ENCODE measurements at regions not wholly inside any gene's neighbourhood (a gene's known extent, or its start where the extent isn't known, plus 50 kb on each side); places are given as distances from the start of the nearest gene placed in this dataset.

DNA sequence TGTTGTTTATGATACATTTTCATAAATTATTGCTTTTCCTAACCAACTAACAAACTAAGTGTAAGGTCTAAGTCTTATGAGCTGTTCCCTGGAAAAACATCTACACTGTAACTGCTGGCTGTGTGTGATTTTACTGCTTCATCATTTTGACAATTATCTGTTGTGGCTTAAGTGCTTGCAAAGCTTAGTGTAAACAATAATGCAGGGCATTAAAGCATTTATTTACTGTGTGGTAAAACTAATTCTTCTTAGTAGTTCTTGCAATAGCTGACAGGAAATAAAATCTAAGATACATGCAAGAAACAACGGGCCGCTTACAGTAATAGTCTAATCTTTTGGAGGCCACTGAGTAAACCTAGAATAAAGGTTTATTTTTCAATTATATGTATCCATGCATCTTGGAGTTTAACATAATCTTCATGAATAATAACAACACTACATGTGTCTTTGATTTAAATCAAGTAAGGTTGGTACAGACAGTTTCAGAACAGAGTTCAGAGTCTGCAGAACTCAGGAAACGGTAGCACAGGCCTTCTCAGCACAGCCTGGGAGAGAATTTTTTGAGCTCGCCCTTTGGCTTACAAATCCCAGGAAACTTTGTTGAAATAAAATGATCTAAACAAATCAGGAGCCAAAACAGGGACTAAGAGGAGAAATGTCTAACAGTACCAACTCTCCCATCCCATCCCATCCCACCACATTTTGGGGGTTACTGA, 473.1 kb downstream of the NR2F1-AS1 start:
- DNase-seq (ENCODE audit: extremely low read depth, low read depth), result peak; percentile 20
- TF ChIP-seq, protein P1, sequence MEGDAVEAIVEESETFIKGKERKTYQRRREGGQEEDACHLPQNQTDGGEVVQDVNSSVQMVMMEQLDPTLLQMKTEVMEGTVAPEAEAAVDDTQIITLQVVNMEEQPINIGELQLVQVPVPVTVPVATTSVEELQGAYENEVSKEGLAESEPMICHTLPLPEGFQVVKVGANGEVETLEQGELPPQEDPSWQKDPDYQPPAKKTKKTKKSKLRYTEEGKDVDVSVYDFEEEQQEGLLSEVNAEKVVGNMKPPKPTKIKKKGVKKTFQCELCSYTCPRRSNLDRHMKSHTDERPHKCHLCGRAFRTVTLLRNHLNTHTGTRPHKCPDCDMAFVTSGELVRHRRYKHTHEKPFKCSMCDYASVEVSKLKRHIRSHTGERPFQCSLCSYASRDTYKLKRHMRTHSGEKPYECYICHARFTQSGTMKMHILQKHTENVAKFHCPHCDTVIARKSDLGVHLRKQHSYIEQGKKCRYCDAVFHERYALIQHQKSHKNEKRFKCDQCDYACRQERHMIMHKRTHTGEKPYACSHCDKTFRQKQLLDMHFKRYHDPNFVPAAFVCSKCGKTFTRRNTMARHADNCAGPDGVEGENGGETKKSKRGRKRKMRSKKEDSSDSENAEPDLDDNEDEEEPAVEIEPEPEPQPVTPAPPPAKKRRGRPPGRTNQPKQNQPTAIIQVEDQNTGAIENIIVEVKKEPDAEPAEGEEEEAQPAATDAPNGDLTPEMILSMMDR (IDR thresholded peaks at IDR 0.05; ENCODE audit: low read depth, low read length), result no peak

DNA sequence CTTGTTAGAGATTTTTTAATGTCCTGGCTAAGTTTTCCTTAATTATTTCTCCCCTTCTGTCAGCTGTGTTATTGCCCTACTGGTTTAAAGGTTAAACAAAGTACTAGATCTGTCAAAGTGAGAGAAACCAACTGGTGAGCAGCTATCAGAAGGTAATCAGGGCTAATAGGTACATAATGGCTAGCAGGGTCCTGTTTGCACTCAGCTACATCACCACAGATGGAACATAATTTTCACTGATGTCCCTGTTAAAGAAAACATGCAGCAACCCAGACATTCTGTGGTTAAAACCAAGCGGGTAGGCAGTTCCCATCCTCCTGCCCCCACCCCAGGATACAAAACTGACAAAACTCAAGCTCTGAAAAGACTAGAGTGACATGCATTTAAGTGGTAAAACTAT, 473.9 kb downstream of the NR2F1-AS1 start:
- TF ChIP-seq, protein P1 (IDR thresholded peaks at IDR 0.05; ENCODE audit: low read depth, low read length), result no peak
- no peak for DNase-seq (ENCODE audit: extremely low read depth, low read depth)

DNA sequence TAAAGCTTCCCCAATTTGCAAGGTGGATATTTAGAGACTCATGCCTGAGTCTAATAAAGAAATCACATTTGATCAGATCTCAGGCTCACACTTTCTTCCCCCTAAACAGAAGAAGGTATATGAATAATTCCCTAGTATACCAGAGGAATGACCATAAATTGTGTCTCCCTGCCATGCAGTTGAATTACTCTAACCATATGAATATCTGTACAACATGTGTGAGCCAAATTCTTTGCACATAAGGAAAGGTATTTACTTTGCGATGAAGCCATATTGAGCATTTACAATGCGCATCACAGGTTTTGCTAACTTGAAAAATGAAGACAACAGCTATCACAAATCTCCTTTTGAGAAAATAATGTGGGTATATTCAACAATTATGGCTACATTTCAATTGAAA, 479.4 kb downstream of the NR2F1-AS1 start:
- no peak for DNase-seq (ENCODE audit: extremely low read depth, low read depth)
- TF ChIP-seq, protein P1 (IDR thresholded peaks at IDR 0.05; ENCODE audit: low read depth, low read length), result no peak

DNA sequence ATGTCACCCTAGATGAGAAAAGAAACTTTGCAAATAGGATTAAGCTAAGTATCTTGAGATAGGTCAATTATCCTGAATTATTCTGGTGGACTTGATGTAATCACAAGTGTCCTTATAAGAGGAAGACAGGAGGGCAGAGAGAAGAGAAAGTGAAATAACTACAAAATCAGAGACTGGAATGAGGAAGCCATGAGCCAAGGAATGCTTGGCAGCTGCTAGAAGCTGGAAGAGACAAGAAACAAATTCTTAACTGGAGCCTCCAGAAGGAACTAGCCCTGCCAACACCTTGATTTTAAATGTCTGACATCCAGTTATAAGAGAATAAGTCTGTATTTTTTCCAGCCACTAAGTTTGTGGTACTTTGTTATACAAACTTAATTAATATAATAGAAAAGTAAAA, 480.0 kb downstream of the NR2F1-AS1 start:
- no peak for DNase-seq (ENCODE audit: extremely low read depth, low read depth)
- TF ChIP-seq, protein P1 (IDR thresholded peaks at IDR 0.05; ENCODE audit: low read depth, low read length), result no peak

DNA sequence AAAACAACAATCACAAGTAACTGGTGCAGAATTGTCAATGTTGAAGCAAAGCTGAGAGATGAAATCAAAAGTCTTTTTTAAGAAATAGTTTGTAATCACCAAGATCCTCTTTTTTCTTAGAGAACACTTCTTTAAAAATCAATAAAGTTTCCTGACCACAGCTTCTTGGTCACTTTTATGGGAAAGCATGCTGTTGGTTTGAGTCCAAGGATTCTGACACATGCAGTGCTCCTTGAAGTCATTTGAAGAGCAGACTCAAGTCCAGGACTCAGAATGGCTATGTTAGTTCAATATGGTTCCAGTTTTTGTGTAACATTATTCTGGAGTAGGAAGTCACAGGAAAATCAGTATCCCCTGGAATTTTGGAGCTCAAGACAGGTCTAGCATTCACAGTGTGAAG, 480.6 kb downstream of the NR2F1-AS1 start:
- TF ChIP-seq, protein P1 (IDR thresholded peaks at IDR 0.05; ENCODE audit: low read depth, low read length), result no peak
- no peak for DNase-seq (ENCODE audit: extremely low read depth, low read depth)

DNA sequence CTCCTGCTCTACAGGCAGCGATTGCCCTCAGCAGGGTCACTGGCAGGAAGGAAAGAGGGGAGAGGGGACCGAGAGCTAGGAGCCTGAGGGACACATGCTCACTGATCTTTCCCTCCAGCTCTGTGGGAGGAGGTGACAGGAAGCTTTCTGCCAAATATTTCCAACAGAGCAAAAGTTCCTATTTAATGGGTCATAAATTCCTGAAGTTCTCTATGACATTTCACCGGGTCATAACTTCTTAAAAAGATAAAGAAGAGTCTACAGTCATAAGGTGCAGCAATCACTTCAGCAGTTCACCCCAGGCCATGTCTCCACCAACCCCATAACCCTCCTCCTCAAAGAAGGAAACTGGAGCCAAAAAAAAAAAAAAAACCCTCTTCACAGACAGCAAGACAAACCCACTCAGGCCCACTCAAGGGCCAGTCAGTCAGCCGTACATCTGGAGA, 481.1 kb downstream of the NR2F1-AS1 start:
- no peak for DNase-seq (ENCODE audit: extremely low read depth, low read depth)
- TF ChIP-seq, protein P1 (IDR thresholded peaks at IDR 0.05; ENCODE audit: low read depth, low read length), result no peak

DNA sequence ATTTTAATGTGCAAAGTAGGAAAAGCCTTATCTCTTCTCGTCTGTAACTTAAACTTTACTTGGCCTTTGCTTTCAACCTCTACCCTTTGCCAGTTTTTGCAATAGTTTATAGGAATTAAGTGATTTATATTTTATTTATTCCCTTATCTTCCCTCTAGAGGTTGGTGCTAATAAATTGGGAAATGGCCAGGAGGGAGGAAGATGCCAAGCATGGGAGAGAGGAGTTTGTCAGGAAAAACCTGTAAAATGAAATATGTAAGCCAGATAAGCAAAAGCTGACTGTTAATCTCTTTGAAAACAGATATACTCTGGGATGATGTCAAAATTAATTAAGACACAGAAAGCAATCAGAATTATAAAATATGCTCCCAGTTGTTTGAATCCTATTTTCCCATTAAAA, 484.5 kb downstream of the NR2F1-AS1 start:
- TF ChIP-seq, protein P1 (IDR thresholded peaks at IDR 0.05; ENCODE audit: low read depth, low read length), result no peak
- no peak for DNase-seq (ENCODE audit: extremely low read depth, low read depth)
